ENCODE measurements at regions not wholly inside any gene's neighbourhood (a gene's known extent, or its start where the extent isn't known, plus 50 kb on each side); places are given as distances from the start of the nearest gene placed in this dataset.

GRCh38 chr3:177930771-177931170 is 605.5 kb upstream of the KCNMB2 start:
- no peak for DNase-seq

DNA sequence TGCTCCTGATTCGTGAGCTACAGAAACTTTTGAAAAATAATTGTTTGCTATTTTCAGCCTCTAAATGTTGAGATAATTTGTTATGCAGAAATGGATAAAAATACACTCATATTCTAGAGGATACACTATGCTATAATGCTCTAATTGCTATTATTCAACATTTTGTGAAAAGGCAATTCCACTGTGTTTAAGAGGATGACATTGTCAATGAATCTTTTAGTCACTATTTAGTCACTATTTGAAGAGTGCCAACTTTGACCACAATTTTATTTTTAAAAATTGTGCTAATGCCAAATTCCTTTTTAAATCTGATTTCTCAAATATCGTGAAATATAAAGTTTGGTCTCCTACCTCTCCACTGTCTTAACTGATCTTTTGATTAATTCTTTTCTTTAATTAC is 604.9 kb upstream of the KCNMB2 start:
- DNase-seq, result no peak

GRCh38 chr3:177932346-177932745 is 603.9 kb upstream of the KCNMB2 start:
- DNase-seq, result no peak

DNA sequence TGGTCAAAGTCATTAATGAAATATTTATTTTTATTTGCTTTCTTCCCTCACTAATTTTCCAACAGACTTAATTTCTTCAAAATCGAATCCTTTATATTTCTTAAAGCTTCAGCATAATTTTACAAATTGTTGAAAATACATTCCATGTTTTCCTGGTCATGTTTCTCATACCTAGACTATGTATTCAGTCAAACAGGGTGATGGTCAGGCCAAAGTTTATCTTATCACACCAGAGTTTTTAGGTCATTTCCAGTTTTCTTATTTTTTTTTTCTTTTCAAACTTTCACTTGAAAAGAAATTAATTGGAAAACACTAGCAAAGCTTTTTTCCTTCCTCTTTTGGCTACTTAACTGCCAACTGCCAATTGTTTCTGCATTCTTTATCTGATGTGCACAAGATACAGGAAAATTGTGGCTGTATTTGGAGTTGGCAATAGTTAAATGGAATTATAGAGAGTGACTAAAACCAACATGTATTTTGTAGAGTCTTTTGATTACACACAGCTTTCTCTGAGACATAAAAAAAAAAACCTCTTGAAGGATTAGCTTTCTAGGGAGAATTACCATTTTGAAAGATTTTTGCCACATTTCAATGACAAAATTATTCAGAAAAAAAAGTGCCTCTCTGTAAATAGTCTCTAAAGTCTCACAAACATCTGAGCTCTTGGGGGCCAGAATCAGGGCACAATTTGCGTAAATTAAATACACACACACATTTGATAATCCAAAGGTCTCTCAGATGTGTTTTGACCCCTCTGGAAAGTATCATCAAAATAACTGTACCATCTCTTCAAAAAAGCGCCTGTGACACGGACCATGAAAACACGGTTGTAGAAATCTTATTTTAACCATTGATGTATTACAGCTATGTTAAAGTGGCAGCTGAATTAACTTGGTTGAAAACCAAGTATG is 603.2 kb upstream of the KCNMB2 start:
- DNase-seq, result no peak

DNA sequence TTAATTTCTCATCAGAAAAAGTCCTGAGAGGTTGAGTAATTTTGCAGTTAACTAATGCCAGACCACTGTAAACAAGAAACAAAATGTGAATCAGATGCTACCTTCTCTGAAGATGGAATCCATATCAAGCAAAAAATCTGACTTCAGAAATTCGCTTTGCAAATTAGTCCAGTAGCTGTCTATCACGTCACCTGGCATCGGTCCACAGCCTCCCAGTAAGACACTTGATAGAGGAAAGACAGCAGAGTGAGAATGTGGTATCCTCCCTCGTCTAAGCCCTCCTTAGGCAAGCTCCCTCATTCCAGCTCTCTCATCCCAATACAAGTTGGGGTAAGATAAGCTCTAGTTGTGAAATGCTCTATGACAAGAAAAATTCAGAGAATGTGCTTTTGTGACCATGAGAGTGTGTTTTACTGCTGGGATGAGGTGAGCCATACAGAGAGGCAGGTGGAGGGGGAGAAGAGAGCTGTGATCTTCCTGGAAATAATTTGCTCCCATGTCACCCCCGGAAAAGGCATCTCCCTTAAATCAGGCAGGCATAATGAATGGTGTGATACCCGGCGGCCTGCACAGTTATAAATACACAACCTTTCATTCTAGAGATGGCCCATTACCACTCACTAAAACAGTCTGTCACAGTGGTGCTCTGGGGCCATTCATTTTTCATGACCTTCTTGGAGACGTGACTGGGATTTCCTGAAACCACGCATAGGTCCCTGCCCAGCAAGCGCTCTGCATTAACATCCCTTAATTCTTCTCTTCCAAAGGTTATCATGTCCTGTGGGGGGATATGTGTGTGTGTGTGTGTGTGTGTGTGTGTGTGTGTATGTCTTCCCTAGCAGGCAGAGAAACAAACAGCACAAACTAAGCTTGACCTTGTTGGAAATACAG is 602.0 kb upstream of the KCNMB2 start:
- DNase-seq, result no peak

- no peak for DNase-seq
Observed at GRCh38 chr3:177935047-177935446, 601.2 kb upstream of the KCNMB2 start.

DNA sequence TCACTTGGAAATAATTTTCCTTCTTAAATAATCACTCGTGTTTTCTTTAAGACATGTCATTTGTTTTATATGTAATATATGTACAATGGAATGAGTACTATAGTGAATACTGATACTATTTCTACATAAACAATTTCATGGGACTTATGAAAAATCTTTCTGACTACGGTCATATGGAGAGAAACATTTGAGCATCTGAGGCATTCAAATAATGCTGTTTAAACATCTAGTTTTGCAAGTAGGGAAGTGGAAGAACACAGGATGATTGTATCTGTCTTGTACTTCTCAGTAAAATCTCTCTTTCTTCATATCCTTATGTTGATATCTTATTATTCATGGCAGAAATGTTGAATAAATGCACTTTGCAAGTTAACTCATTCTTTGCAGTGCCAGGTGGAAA is 599.5 kb upstream of the KCNMB2 start:
- no peak for DNase-seq

DNA sequence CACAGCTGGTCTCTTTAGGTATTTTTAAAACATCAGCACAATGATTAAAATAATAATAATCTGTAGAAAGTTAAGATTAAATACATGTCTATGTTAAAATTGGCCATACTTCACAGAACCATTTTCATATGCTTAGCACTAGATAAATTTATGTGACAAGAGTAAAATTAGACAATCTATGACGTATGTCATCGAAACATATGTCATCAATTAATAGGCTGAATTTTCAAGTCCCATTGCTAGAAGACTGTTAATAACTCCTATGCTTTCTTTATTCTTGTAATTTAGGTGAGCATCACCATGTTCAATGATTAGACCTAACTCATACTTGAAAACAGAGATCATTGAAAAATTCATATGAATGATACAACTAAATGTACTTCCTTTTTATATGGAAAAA is 593.3 kb upstream of the KCNMB2 start:
- no peak for DNase-seq

- no peak for DNase-seq
Observed at GRCh38 chr3:177944228-177944661, 592.0 kb upstream of the KCNMB2 start.

- DNase-seq, result no peak
Observed at GRCh38 chr3:177946048-177946447, 590.2 kb upstream of the KCNMB2 start.

GRCh38 chr3:177946497-177946896 is 589.7 kb upstream of the KCNMB2 start:
- DNase-seq, result no peak

DNA sequence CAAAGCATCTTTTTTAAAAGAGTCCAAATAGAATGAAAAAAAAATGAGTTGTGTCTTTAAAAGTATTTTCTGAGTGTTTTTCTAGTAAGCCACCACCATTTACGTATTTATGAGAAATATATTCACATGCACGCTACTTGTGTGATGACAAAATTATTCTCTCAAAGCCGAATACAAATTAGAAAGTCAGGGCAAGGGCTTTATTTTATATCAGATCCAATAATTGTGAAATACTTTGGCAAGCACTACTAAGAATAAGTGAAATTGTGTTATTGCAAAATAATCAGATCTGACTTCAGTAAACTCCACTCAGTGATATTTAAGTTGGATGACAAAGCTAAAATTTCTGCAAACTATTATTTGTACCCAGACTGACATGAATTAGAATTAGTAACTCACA is 589.3 kb upstream of the KCNMB2 start:
- DNase-seq, result no peak

DNA sequence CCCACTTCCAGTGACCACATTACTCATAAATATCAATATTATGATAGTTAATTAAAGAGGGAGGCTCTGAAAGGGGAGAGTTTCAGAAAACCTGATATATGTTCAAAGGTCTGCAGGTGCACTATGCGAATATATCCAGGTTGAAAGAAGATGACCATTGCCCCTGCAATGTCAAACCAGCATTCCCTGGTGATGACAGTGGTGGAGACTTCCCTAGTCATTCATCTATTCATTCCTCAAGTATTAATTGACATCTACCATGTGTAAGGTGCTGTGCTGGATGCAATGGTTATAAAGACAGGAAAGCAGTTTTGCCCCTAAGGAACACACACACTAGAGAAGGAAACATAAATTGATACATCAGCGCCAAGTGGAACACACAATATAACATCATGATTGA is 588.3 kb upstream of the KCNMB2 start:
- DNase-seq, result no peak

- no peak for DNase-seq
Observed at GRCh38 chr3:177948716-177949425, 587.4 kb upstream of the KCNMB2 start.

DNA sequence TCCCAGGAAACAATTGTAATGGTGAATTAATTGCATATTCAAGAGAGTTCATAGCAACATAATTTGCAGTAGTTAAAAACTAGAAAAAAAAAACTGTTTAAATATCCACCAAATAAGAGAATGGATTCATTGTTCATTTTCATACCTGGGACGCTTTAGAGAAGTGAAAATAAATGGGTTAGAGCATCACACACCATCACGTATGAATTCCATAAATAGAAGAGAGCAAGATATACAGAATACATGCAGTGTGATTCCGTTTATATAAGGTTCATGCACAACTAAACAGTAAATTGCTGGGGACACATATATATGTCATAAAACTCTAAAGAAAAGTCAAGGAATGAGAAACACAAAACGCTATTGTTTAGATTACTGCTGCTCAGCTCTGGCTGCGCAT is 577.0 kb upstream of the KCNMB2 start:
- DNase-seq, result no peak

GRCh38 chr3:177960014-177960413 is 576.2 kb upstream of the KCNMB2 start:
- no peak for DNase-seq

- DNase-seq, result no peak
Observed at GRCh38 chr3:177960722-177961121, 575.5 kb upstream of the KCNMB2 start.

GRCh38 chr3:177961784-177962183 is 574.5 kb upstream of the KCNMB2 start:
- DNase-seq, result no peak

DNA sequence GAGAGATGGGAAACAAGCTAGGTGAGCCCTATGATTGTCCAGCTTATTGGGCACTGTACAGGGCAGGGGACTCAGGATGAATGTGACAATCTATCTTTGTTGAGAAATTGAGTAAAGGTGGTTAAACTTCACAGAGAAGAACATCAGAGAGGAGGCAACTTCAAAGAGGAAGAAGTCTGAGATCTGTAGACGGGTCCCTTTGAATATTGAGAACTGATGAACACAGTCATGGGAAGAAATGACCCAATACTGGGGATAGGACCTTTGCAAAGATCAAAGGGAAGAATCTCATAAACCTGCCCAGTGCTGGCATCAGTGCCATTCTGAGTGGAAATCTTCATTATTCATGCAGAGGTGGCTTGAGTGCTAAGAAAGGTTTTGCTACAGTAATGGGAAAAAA is 569.7 kb upstream of the KCNMB2 start:
- no peak for DNase-seq

- DNase-seq, result no peak
Observed at GRCh38 chr3:177968891-177969290, 567.3 kb upstream of the KCNMB2 start.

DNA sequence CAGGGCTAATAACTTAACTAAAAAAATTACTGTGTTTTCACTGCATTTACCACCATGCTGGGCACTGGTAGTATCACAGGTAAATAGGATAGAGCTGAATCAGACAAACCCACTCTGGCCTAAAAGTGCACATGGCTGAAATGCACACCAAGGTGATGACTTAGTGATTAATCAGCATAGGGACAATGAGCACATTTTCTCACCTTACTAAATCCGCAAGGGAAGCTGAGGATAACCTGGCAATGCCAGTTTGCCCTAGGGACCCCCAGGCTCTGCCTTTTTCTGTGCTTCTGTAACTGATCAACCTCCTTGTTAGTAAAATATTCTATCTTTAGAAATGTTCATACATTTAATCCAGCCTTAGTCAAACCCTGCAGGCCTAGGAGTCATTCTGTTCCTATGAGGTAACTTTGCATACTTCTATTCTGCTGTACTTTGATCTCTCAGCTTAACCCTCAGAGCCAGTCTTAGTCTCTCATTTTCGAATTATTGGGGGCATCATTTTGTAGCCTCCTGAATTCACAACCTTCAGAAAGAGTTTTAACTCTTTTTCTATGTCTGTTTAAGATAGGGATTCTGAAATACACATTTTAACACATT is 562.9 kb upstream of the KCNMB2 start:
- no peak for DNase-seq

- no peak for DNase-seq
Observed at GRCh38 chr3:177976241-177976640, 560.0 kb upstream of the KCNMB2 start.

DNA sequence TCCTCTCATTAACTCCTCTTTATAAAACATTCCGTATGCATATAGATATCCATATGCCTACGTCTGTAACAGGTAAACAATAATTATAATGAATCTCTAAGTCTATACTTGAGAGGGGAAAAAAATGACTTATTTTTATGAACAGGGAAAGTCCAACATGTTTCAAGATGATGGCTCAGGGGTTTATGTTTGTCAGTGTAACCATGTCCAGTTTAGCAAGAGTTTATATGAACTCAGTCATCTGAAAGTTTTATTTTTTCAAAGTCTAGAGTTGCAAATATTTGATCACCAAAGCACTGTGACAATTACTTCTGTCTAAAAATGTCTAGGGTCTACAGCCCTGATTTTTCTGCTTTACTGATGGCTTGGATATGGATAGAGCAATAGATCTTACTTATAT is 559.4 kb upstream of the KCNMB2 start:
- DNase-seq, result no peak
